Progenitor cell of endocrine pancreas (in vitro differentiated cells): ENCODE measurements at regions not wholly inside any gene's neighbourhood (a gene's known extent, or its start where the extent isn't known, plus 50 kb on each side); places are given as distances from the start of the nearest gene placed in this dataset.

Experiments used
- DNase-seq: peaks from one replicate; pipeline ENCODE4 v3.0.0; 2021; ENCODE audit warnings: low spot score; ENCODE audit not compliant: unreplicated experiment
- H3K27ac Mint-ChIP-seq: 2 replicates; pipeline ENCODE4 v1.8.0; 2021; ENCODE audit warnings: mild to moderate bottlenecking, moderate library complexity, mixed read lengths
- H3K27me3 Mint-ChIP-seq: 2 replicates; pipeline ENCODE4 v1.8.0; 2021; ENCODE audit warnings: mixed read lengths
- H3K36me3 Mint-ChIP-seq: 2 replicates; pipeline ENCODE4 v1.8.0; 2022; ENCODE audit warnings: mixed read lengths; ENCODE audit not compliant: insufficient read depth
- H3K4me1 Mint-ChIP-seq: 2 replicates; pipeline ENCODE4 v1.8.0; 2021; ENCODE audit warnings: low read depth, mixed read lengths
- H3K4me3 Mint-ChIP-seq: 2 replicates; pipeline ENCODE4 v1.8.0; 2021; ENCODE audit warnings: low read depth, mild to moderate bottlenecking, moderate library complexity, mixed read lengths
- H3K9me3 Mint-ChIP-seq: 2 replicates; pipeline ENCODE4 v1.8.0; 2021; ENCODE audit warnings: low read depth, mixed read lengths
- TF ChIP-seq, protein P1 (sequence below): fragments of 200-600 bp; sonication (generic); IDR thresholded peaks from one replicate; pipeline ENCODE4 v1.5.0; 2021; ENCODE audit warnings: antibody characterized with exemption, mild to moderate bottlenecking; ENCODE audit not compliant: unreplicated experiment

DNA sequence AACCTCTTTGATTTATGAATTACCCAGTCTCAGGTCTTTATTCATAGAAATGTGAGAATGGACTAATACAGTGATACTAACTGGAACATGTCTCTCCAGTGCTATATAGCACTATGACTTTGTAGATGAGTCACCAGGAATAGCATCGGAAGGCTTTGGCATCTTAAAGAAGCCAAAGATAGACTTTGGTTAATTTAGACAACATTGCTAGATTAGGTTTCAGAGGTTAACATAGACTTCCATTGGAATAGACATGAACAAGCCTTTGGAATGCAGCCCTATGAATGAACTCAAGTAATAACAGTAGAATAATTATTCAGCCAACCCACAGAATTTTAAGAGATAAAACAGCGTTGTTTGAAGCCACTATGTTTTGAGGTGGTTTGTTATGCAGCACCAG is 169.2 kb downstream of the HGF start:
- Mint-ChIP-seq H3K27ac (no peak overlapping the region), H3K4me1 (no peaks in the 10 kb centered on the region), H3K9me3 (no peaks in the 10 kb centered on the region), H3K36me3 (no peaks in the 10 kb centered on the region), H3K27me3 (no peaks in the 10 kb centered on the region), H3K4me3 (no peak overlapping the region)
- TF ChIP-seq, protein P1, sequence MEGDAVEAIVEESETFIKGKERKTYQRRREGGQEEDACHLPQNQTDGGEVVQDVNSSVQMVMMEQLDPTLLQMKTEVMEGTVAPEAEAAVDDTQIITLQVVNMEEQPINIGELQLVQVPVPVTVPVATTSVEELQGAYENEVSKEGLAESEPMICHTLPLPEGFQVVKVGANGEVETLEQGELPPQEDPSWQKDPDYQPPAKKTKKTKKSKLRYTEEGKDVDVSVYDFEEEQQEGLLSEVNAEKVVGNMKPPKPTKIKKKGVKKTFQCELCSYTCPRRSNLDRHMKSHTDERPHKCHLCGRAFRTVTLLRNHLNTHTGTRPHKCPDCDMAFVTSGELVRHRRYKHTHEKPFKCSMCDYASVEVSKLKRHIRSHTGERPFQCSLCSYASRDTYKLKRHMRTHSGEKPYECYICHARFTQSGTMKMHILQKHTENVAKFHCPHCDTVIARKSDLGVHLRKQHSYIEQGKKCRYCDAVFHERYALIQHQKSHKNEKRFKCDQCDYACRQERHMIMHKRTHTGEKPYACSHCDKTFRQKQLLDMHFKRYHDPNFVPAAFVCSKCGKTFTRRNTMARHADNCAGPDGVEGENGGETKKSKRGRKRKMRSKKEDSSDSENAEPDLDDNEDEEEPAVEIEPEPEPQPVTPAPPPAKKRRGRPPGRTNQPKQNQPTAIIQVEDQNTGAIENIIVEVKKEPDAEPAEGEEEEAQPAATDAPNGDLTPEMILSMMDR, result no peak
- no peak for DNase-seq

GRCh38 chr7:81598951-81599350 is 170.9 kb downstream of the HGF start:
- no peaks in the 10 kb centered on the region for H3K9me3 Mint-ChIP-seq
- DNase-seq, result no peak
- H3K4me1 Mint-ChIP-seq, result no peaks in the 10 kb centered on the region
- H3K27ac Mint-ChIP-seq, result no peak overlapping the region
- H3K4me3 Mint-ChIP-seq, result no peak overlapping the region
- TF ChIP-seq, protein P1, result no peak
- no peaks in the 10 kb centered on the region for H3K27me3 Mint-ChIP-seq
- H3K36me3 Mint-ChIP-seq, result no peaks in the 10 kb centered on the region

DNA sequence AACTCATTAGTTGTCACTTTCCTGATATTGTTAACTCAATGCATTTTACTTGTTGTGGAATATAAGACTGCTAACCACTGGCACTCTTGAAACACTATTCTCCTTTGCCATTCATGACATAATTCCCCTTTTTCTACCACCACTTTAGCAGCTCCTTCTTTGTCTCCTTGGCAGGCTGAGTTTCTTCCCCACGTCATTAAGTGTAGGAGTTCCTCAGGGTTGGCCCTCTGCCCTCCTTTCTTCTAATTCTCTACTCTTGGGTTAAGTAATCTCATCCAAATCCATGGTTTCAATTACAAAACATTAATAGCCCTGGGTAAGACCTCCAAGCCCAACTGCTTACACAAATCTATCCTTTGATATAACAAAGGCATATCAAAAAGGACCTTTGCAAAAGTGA is 175.1 kb downstream of the HGF start:
- Mint-ChIP-seq H3K9me3 (no peaks in the 10 kb centered on the region), H3K27me3 (no peaks in the 10 kb centered on the region), H3K4me1 (no peaks in the 10 kb centered on the region), H3K36me3 (no peaks in the 10 kb centered on the region), H3K27ac (no peak overlapping the region), H3K4me3 (no peak overlapping the region)
- TF ChIP-seq, protein P1, result no peak
- DNase-seq, result no peak

GRCh38 chr7:81590131-81590530 is 179.7 kb downstream of the HGF start:
- no peaks in the 10 kb centered on the region for H3K9me3 Mint-ChIP-seq
- no peak overlapping the region for H3K4me3 Mint-ChIP-seq
- TF ChIP-seq, protein P1, result no peak

GRCh38 chr7:81584667-81585066 is 185.2 kb downstream of the HGF start:
- Mint-ChIP-seq H3K36me3 (no peaks in the 10 kb centered on the region), H3K27ac (no peak overlapping the region), H3K4me3 (no peak overlapping the region), H3K27me3 (no peaks in the 10 kb centered on the region), H3K4me1 (no peaks in the 10 kb centered on the region), H3K9me3 (no peaks in the 10 kb centered on the region)
- TF ChIP-seq, protein P1, result no peak
- no peak for DNase-seq

More at GRCh38 chr7:81590131-81590530, 179.7 kb downstream of the HGF start:
- no peak overlapping the region for H3K27ac Mint-ChIP-seq
- H3K36me3 Mint-ChIP-seq, result no peaks in the 10 kb centered on the region
- no peak for DNase-seq
- H3K27me3 Mint-ChIP-seq, result no peaks in the 10 kb centered on the region
- H3K4me1 Mint-ChIP-seq, result no peaks in the 10 kb centered on the region
